KMS-11 (cell line): ENCODE measurements at regions not wholly inside any gene's neighbourhood (a gene's known extent, or its start where the extent isn't known, plus 50 kb on each side); places are given as distances from the start of the nearest gene placed in this dataset.

Experiments used
- H2AFZ ChIP-seq: fragments of 200-600 bp; sonication (generic); 2 replicates; pipeline ENCODE4 v1.6.1; 2016; ENCODE audit warnings: antibody characterized with exemption, mixed run types, low read depth
- H3K27ac ChIP-seq: fragments of 200-600 bp; sonication (generic); 2 replicates; pipeline ENCODE4 v1.6.1; 2016; ENCODE audit warnings: mild to moderate bottlenecking, mixed run types
- H3K27me3 ChIP-seq: fragments of 200-600 bp; sonication (generic); 2 replicates; pipeline ENCODE4 v1.6.1; 2017; ENCODE audit warnings: mild to moderate bottlenecking, low read depth, mixed run types, moderate library complexity; ENCODE audit not compliant: insufficient read depth
- H3K36me3 ChIP-seq: fragments of 200-600 bp; sonication (generic); 2 replicates; pipeline ENCODE4 v1.6.1; 2017; ENCODE audit warnings: mild to moderate bottlenecking, mixed run types; ENCODE audit not compliant: insufficient read depth
- H3K4me1 ChIP-seq: fragments of 200-600 bp; sonication (generic); 2 replicates; pipeline ENCODE4 v1.6.1; 2016; ENCODE audit warnings: mild to moderate bottlenecking, low read depth, mixed run types; ENCODE audit not compliant: poor library complexity, severe bottlenecking
- H3K4me2 ChIP-seq: fragments of 200-600 bp; sonication (generic); 2 replicates; pipeline ENCODE4 v1.7.0; 2016; ENCODE audit warnings: mild to moderate bottlenecking, mixed run types
- H3K4me3 ChIP-seq: fragments of 200-600 bp; sonication (generic); IDR thresholded peaks from 2 replicates; pipeline ENCODE4 v1.6.1; 2017; ENCODE audit warnings: low read depth, low read length, mixed read lengths; ENCODE audit not compliant: insufficient read depth
- H3K79me2 ChIP-seq: fragments of 200-600 bp; sonication (generic); 2 replicates; pipeline ENCODE4 v1.6.1; 2016; ENCODE audit warnings: low read depth, mixed run types; ENCODE audit not compliant: insufficient read depth
- H3K9ac ChIP-seq: fragments of 200-600 bp; sonication (generic); 2 replicates; pipeline ENCODE4 v1.6.1; 2016; ENCODE audit warnings: mild to moderate bottlenecking, mixed run types
- H4K20me1 ChIP-seq: fragments of 200-600 bp; sonication (generic); 2 replicates; pipeline ENCODE4 v1.6.1; 2016; ENCODE audit warnings: mild to moderate bottlenecking, mixed run types; ENCODE audit not compliant: insufficient read depth
- CTCF ChIP-seq: fragments of 200-600 bp; sonication (generic); conservative IDR thresholded peaks from 2 replicates; pipeline ENCODE4 v1.6.1; 2017; ENCODE audit warnings: low read depth, mild to moderate bottlenecking, antibody characterized with exemption, low read length, moderate library complexity, mixed read lengths

DNA sequence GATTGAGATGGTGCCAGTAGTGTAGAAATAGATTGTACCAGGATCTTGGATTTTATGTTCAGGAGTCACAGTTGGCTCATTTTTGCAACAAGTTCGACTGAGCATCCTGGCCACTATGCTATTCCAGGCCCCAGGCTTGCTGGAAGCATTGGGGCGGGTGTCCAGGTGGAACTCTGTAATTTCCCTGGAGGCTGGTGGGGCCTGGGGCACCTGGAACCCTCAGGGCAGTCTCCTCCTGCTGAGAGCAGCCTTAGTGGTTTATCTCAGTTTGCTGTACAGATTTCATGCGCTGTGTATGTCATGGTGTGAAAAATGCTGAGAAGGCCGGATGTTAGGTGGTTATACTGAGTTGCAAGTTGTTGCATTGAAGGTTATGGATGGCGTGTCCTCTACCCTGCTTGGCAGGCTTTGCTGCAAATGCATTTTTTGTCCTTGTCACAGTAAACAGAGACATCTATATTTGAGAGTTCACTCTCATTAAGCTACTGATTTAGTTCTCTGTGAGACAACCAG lies 135.1 kb upstream of the MYLIP start:
- no peak overlapping the region for H3K27ac ChIP-seq
- H3K27me3 ChIP-seq, result no peaks in the 10 kb centered on the region
- no peaks in the 10 kb centered on the region for H4K20me1 ChIP-seq
- no peak for TF ChIP-seq CTCF
- no peak overlapping the region for H2AFZ ChIP-seq
- no peaks in the 10 kb centered on the region for H3K4me1 ChIP-seq
- no peaks in the 10 kb centered on the region for H3K79me2 ChIP-seq
- no peak overlapping the region for H3K4me3 ChIP-seq
- H3K9ac ChIP-seq, result no peak overlapping the region
- no peak overlapping the region for H3K4me2 ChIP-seq
- H3K36me3 ChIP-seq, result no peaks in the 10 kb centered on the region

GRCh38 chr6:15990179-15990578 lies 138.7 kb upstream of the MYLIP start:
- Histone ChIP-seq H3K79me2 (no peaks in the 10 kb centered on the region), H4K20me1 (no peaks in the 10 kb centered on the region), H3K36me3 (no peaks in the 10 kb centered on the region), H3K4me2 (no peak overlapping the region), H3K4me3 (no peak overlapping the region), H3K9ac (no peak overlapping the region), H3K4me1 (no peaks in the 10 kb centered on the region), H3K27me3 (no peaks in the 10 kb centered on the region), H2AFZ (no peak overlapping the region), H3K27ac (no peak overlapping the region)
- no peak for TF ChIP-seq CTCF

GRCh38 chr6:15989397-15989796 lies 139.5 kb upstream of the MYLIP start:
- no peaks in the 10 kb centered on the region for H3K36me3 ChIP-seq
- no peaks in the 10 kb centered on the region for H4K20me1 ChIP-seq
- H3K9ac ChIP-seq, result no peak overlapping the region
- H3K4me3 ChIP-seq, result no peak overlapping the region
- no peak for TF ChIP-seq CTCF
- H3K79me2 ChIP-seq, result no peaks in the 10 kb centered on the region
- no peaks in the 10 kb centered on the region for H3K27me3 ChIP-seq
- no peak overlapping the region for H3K4me2 ChIP-seq
- H3K4me1 ChIP-seq, result no peaks in the 10 kb centered on the region
- H3K27ac ChIP-seq, result no peak overlapping the region
- no peak overlapping the region for H2AFZ ChIP-seq

- Histone ChIP-seq H3K27me3 (no peaks in the 10 kb centered on the region), H3K36me3 (no peaks in the 10 kb centered on the region), H3K4me2 (no peak overlapping the region), H3K27ac (no peak overlapping the region), H3K9ac (no peak overlapping the region), H4K20me1 (no peaks in the 10 kb centered on the region), H3K4me1 (no peaks in the 10 kb centered on the region), H3K4me3 (no peak overlapping the region), H2AFZ (no peak overlapping the region), H3K79me2 (no peaks in the 10 kb centered on the region)
- no peak for TF ChIP-seq CTCF
Measured at GRCh38 chr6:15987569-15987968, 141.3 kb upstream of the MYLIP start.
